ENCODE measurements at regions not wholly inside any gene's neighbourhood (a gene's known extent, or its start where the extent isn't known, plus 50 kb on each side); places are given as distances from the start of the nearest gene placed in this dataset.

DNA sequence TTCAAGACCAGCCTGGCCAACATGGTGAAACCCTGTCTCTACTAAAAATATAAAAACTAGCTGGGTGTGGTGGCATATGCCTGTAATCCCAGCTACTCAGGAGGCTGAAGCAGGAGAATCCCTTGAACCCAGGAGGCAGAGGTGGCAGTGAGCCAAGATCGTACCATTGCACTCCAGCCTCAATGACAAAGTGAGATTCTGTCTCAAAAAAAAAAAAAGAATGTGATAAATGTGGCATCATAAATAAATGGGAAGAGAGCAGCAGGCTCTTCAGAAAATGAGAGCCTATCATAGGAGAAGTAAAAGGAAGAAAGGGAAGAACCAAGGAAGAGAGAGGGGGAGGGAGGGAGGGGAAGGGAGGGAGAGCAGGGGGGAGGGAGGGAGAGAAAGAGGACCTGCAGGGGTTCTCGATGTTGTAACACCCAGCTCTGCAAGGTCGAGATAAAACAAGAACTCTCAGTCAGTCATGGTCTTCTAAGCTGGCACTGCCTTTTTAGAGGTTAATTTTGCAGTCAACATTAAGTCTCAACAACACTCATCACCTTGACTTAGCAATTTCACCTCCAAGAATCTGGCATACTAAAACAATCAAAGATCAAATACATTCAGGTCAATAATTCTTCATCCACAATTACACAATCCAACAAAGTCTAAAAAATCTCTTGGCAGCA, 68.7 kb upstream of the SIMC1 start:
- intact Hi-C loops (cut with micrococcal nuclease): no loop called here
- ATAC-seq: no peak
- no peak for DNase-seq

DNA sequence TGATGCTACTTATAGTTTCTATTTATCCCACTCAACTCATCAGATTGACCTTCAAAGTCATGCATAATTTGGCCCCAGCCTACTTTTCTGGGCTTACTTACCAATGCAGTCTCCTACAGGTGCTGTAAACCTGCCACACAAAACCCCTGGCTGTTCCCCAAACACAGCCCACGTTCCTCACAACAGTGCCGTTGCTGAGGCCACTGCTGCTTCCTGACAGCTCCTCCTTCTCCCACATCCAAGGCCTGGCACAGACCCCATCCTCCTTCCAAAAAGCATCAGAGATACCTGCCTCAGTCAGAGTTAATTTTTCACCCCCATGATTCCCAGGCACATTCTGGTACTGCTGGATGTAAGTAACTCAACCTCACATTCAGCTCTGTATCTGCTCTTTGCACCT, 68.1 kb upstream of the SIMC1 start:
- ATAC-seq (no peak), DNase-seq (no peak)
- intact Hi-C loops (cut with micrococcal nuclease): no loop called here

DNA sequence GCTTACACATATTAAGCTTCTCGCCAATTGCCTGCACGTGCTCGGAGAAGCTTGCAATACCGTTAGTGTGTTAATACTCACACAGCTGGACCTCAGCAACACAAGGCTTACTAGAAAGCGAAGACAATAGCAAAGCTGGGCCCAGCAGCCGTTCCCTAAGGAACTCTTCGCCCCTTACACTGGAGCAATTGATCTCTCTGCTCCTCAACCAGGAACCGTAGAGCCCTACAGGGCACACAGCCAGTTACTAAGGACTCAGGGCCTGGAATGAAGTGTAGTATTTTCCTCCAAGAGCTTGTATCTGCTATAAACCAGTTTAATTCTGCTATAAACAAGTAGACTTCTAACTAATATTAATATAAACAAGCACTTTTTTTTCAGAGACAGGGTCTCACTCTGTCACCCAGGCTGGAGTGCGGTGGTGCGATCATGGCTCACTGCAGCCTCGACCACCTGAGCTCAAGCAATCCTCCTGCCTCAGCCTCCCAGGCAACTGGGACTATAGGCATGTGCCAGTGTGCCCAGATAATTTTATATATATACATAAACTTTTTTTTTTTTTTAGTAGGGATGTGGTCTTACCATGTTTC, 67.0 kb upstream of the SIMC1 start:
- intact Hi-C loops (cut with micrococcal nuclease): no loop called here
- ATAC-seq (no peak), DNase-seq (no peak)

DNA sequence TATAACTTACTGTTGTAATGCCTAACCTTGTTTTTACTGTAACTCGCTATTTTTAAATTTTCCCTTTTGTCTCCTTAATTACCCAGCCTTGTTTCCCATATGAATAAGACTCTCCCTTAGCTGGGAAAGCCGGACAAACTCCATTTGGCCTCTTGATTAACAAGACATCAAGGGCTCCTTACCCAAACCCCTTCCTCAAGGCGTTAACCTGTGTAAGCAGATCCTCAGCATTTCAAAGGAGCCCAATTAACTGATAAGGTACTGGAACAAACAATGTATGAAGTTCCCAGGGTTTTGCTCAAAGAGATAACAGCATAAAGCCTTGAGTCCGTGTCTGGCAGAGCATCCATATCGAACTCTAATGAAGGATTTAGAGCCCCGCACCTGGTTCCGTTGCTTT, 66.0 kb upstream of the SIMC1 start:
- DNase-seq: no peak
- ATAC-seq: no peak
- intact Hi-C loops (cut with micrococcal nuclease): no loop called here

DNA sequence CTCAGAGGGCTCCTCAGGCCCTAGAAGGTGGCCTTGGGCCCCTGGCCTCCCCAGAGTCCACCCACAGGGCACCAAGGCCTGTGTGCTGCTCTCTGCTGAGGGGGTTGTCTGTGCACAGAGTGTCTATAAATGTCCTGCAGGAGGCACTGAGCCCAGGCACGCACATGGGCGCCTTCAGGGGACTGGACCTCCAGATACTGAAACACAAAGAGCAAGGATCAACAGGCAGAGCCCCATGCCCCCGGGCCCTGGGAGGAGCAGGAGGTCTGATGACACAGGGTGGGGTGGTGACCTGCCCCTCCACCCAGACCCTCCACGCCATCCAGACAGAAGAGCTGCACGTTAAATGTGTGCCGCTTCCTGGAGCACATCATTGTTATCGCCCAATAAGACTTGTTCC, 64.6 kb upstream of the SIMC1 start:
- intact Hi-C loops (cut with micrococcal nuclease): no loop called here
- no peak for ATAC-seq
- no peak for DNase-seq

DNA sequence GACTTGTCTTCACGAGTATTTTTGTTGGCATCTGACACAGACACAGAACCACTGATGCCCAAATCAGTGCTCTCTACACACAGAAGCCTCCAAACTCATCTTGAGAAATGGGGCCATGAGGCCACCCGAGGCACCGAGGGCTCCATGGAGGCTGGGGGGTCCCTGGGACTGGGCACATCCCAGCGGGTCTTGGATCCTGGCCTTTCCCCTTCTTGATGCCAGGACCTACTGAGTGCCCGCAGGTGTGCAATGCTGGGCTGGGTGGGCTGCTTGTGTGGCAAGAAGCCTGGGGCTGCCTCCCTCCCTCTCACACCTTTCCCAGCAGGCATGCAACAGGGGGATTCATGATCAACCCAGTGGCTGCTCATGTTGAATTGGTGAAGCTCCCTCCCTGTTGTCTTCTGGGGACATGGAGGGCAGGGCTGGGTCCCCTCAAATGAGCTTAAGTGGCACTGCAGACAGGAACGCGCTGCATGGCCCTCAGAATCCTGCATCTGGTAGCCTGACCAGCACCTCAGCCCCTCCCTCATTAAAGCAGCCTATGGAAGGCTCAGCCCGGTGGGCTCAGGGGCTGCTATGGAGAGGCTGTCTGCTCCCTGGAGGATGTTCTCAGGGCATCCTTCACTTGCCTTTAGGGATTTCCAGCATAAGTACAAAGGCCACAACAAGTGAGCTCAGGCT, 63.7 kb upstream of the SIMC1 start:
- ATAC-seq (no peak), DNase-seq (no peak)
- intact Hi-C loops (cut with micrococcal nuclease): no loop called here

DNA sequence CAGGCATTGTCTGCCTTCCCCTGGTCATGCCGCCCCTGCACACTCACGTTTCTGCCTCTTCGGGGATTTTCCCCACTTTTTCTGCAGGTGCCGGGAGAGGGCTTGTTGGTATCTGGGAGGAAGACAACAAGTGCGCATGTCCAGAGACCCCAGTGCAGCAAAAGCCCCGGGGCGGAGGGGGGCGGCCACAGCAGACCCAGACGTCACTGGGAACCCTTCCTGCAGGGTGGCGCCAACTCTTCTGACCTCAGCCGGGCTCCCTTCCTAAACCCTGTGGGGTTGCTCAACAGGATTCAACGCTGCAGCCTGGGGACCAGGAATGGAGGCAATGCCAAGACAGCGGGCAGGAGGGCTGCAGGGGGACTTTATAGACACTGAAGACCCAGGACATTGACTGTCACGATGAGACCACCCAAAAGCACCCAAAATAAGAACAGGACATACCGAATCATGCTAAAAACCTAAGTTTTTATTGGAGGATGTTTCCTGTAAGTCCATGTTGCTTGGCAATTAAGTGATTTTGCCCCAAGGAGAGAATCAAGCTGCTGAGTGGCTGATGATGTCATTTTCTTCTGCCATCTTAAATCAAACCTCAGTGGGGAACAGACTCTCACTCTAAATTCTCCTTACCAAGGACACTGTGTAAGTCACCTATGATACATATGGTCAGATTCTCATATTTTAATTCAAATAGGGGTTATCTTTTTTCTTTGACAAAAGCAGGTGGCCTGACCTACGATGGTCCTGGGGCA, 62.9 kb upstream of the SIMC1 start:
- intact Hi-C loops (cut with micrococcal nuclease): no loop called here
- ATAC-seq (no peak), DNase-seq (no peak)

DNA sequence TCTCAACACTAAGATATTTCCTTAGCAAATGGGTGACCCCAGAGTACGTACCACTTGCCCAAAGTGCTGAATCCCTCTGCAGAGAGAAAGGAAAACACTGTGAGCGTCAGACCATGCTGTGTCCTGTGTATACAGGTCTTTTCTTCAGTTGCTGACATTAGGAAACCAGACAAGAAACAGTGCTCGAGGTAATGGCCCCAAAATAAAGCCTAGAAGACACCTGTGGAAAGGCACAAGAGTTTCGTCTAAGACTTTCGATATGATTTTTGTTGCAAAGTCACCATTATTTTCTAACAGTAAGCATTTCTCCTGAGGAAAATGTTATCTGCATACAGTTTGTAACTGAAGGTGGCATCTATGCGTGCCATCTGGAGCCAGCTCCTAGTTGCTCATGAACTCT, 62.0 kb upstream of the SIMC1 start:
- ATAC-seq: no peak
- intact Hi-C loops (cut with micrococcal nuclease): no loop called here
- no peak for DNase-seq

DNA sequence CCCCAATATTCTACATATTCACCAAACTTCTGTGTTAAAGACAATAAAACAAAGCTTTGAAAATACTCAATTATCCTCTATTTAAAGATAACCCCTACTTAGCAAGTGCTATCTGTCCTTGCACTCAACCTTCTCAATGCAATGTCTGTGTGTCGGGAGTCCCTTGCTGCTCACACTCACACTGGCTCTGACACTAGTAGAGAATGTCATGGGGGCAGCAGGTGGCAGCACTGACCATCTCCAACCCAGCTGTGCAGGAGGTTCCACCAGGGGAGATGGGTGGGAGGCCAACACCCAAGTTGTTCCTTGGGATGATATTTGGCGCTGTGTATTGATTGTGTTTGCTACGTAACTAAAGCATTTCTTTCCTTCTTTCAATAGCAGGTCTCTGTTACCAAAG, 59.4 kb upstream of the SIMC1 start:
- ATAC-seq (no peak), DNase-seq (no peak)
- intact Hi-C loops (cut with micrococcal nuclease): no loop called here

DNA sequence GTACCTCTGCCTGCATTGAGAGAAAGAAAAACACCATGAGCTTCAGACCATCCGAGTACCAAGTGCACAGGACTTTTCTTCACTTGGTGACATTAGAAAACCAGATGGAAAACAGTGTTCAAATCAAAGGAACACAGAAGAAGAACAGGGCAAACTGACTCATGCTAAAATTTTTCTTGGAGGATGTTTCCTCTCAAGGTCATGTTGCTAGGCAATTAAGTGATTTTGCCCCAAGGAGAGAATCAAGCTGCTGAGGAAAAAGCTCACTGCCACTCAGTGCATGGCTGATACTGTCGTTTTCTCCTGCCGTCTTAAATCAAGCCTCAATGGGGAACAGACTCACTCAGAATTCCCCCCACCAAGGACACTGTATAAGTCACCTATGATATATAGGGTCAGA, 57.9 kb upstream of the SIMC1 start:
- DNase-seq (no peak), ATAC-seq (no peak)
- intact Hi-C loops (cut with micrococcal nuclease): no loop called here

DNA sequence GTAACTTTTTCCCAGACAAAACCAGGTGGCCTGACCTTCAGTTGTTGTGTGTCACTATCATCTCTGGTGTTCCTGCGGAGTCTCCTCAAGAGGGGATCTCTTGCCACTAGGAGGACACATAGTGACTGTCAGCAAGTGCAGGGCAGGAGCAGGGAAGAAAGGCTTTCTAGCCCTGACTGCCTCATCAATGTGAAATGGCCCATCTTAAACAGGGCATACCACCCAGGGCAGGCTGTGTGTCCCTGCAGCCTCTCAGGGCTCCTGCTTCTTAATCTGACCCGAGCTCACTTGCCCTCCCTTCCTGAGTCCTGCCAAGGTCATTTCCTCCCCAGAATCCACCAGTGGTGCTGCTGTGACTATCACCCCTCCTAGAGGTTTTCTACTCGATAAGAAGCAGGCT, 57.4 kb upstream of the SIMC1 start:
- DNase-seq (no peak), ATAC-seq (no peak)
- intact Hi-C loops (cut with micrococcal nuclease): no loop called here

DNA sequence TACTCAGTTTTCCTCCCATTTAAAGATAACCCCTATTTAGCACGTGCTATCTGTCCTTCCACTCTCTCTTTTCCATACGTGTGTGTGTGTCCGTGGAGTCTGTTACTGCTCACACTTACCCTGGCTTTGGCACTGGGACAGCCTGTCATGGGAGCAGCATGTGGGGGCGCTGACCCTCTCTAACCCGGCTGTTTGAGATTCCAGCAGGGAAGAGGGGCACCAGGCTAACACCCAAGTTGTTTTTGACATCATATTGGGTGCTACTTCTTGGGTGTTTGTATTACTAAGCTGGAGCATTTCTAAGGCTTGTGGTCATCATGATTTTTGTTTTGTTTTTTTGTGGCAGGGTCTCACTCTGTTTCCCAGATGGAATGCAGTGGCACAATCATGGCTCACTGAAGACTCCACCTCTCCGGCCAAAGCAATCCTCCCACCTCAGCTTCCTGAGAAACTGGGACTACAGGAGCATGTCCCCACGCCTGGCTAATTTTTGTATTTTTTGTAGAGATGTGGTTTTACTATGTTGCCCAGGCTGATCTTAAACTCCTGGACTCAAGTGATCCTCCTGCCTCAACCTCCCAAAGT, 56.9 kb upstream of the SIMC1 start:
- ATAC-seq: no peak
- intact Hi-C loops (cut with micrococcal nuclease): no loop called here
- no peak for DNase-seq

DNA sequence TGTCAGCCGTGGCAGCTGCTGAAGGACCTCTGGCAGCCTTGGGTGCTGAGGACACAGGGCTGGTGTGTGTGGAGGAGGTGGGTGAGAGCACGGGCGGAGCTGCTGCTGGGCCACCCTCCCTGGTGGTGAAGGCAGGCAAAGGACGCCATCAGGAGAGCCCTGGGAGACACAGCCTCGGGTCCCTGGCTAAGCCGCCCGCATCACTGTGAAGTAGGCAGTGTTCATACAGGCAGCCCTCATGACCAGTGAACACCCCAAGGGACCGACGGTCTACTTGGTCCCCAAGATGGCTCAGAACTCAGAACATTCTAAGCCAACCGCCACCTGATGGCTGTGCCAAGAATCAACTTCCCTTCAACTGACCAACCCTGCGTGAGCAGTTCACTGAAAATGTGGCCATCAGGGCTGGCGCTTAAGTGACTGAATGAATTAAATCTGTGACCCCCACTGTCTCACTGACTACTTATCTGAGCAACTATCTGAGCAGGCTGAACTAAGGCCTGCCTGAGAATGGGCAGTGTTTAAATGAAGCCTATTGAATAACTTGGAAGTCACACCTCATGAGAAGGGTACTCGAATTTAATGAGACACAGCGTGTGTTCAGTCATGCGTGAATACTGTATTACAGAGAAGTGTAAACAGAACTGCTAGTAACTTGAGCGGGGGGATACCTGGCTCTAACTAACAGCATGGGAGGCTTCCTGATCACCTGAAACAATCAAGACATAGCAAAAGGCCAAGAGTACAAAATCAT, 54.7 kb upstream of the SIMC1 start:
- intact Hi-C loops (cut with micrococcal nuclease): no loop called here
- DNase-seq (no peak), ATAC-seq (no peak)

DNA sequence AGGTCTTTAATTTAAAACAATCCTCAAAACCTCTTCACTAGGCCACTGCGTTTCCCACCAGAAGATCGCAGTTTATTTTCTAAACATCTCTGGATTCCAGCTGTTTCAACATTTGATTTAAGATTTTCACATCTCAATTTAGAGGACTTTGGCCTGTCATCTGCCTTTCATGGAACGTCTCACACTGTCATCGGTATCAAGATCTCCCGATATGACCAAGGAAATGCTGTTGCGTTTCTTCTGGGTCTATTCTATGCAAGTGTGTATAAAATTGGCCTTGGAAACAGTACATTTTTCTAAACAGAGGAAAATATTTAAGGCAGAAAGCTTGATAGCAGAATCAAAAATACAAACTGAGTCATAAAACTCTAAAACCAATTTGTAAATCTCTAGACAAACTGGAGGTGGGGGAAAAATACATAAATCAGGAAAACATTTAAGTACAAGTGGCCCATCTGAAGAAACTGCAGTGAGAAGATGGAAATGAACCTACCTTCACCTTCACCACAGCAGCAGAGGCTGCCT, 53.6 kb upstream of the SIMC1 start:
- ATAC-seq (no peak), DNase-seq (no peak)
- intact Hi-C loops (cut with micrococcal nuclease): no loop called here

DNA sequence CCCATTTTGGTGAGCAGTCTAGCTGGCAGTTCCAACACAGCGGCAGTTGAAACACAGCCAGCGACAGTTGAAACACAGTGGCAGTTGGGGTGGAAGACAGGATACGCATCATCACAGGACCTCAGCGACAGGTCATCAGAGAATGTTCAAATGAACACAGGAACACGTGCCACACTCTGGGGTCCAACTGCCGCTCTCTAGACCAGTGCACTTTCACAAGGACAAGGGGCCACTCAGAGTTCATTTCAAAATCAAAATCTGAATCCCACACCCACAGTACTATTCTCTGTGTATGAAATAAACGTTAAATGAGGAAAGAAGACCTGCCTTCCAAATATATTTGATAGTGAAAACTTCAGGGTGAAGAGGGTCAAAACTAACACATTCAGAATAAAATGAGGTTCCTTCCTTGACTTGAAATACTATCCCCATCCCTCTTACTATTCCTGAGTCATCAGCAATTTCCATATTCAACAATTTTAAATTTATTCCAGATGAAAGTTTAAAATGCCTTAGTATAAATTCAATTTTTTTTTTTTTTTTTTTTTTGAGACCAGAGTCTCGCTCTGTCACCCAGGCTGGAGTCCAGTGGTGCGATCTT, 53.0 kb upstream of the SIMC1 start:
- ATAC-seq: no peak
- DNase-seq: no peak
- intact Hi-C loops (cut with micrococcal nuclease): no loop called here

DNA sequence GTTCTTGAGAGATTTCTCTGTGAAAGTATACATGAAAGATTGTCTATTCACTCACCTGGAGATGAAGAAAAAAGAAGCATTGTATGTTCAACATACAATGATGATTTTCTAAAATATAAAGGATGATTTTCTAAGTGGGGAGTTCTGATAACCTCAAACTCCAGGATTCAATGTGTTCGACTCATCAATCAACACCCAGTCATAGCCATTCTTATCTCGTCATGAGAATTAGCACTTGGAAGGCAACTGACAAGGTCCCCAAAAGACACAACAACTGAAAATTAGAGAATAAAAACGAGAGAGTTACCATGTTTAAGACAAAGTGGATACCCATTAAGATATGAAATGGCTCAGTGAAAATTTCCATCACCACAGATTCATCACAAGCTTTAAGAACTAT, 52.1 kb upstream of the SIMC1 start:
- intact Hi-C loops (cut with micrococcal nuclease): no loop called here
- DNase-seq (no peak), ATAC-seq (no peak)

DNA sequence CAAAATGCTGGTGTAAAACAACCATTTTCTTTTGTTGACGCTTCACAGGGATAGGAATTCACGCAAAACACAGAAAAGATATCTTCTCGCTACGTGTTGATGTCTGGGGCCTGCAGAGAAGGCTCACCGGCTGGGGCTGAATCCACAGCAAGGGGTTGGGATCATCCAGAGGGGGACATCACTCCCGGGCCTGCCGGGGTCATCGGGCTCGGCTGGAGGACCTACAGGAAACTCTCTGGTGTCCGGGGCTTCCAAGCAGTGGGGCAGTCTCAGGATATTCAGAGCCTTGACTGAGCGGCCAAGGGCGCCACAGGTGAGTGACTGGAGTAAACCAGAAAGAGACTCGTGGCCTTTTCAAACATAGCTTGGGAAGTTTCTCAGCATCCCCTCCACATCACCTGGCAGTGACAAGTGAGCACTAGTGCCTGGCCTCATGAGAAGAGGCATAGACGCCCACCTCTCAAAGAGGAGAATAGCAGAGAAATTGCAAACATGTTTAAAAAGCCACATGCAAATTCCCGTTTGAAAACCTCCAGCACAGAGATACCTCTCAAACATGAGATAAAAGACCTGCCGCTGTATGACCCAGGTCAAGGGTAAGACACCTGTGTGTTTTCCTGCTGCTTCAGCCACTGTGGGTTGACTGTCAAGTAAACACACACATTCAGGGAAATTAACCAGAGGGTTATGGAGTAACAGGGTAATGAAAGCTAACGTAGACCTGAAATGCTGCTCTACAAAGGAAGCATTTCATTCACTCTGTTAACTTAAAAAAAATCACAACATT, 50.8 kb upstream of the SIMC1 start:
- intact Hi-C loops (cut with micrococcal nuclease): no loop called here
- no peak for ATAC-seq
- DNase-seq: no peak

DNA sequence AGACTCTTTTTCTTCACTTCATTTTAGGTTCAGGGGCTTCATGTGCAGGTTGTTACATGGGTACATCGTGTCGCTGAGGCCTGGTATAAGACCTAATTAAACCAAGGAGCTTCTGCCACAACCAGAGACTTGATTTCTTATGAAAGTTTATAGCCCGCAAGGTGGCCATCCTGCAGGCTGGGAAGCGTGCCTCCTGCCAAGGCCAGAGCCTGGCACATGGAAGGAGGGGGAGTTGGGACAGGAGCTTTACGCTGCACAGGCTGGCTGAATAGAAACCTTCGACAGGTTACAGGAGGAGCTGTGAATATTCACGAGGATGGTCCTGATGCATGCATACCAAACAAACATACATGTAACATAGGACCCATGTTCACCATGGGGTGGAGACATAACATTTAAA, 50.1 kb upstream of the SIMC1 start:
- ATAC-seq (no peak), DNase-seq (no peak)
- intact Hi-C loops (cut with micrococcal nuclease): no loop called here

Measured in left ventricle myocardium superior (tissue), 1 donor.